ENCODE measurements at regions not wholly inside any gene's neighbourhood (a gene's known extent, or its start where the extent isn't known, plus 50 kb on each side); places are given as distances from the start of the nearest gene placed in this dataset.

- H3K36me3 ChIP-seq (ENCODE audit: control insufficient read depth, low read depth, low read length): no peaks in the 10 kb centered on the region
- peaks cover 49% of the 10 kb centered on the region for H3K27me3 ChIP-seq (ENCODE audit: control insufficient read depth, insufficient read depth, low read length)
- no peak overlapping the region for H3K27ac ChIP-seq (ENCODE audit: low read length)
- H3K4me3 ChIP-seq (ENCODE audit: low read length): no peak overlapping the region
- H3K4me1 ChIP-seq (ENCODE audit: control insufficient read depth, low read depth, low read length): peaks cover 23% of the 10 kb centered on the region
- no peak overlapping the region for H3K9ac ChIP-seq (ENCODE audit: low read length)
- H3K9me3 ChIP-seq (ENCODE audit: control insufficient read depth, low read depth, low read length): no peaks in the 10 kb centered on the region
These were observed 189.3 kb downstream of the OPA1 start for GRCh38 chr3:193782276-193782647.

GRCh38 chr3:193782747-193783146, 189.7 kb downstream of the OPA1 start:
- Histone ChIP-seq H3K9me3 (ENCODE audit: control insufficient read depth, low read depth, low read length) (no peaks in the 10 kb centered on the region), H3K4me3 (ENCODE audit: low read length) (no peak overlapping the region), H3K27me3 (ENCODE audit: control insufficient read depth, insufficient read depth, low read length) (peaks cover 49% of the 10 kb centered on the region), H3K27ac (ENCODE audit: low read length) (no peak overlapping the region), H3K4me1 (ENCODE audit: control insufficient read depth, low read depth, low read length) (peaks cover 19% of the 10 kb centered on the region), H3K9ac (ENCODE audit: low read length) (no peak overlapping the region), H3K36me3 (ENCODE audit: control insufficient read depth, low read depth, low read length) (no peaks in the 10 kb centered on the region)

- no peaks in the 10 kb centered on the region for H3K9me3 ChIP-seq (ENCODE audit: control insufficient read depth, low read depth, low read length)
- peaks cover 20% of the 10 kb centered on the region for H3K4me1 ChIP-seq (ENCODE audit: control insufficient read depth, low read depth, low read length)
- H3K27me3 ChIP-seq (ENCODE audit: control insufficient read depth, insufficient read depth, low read length): peaks cover 48% of the 10 kb centered on the region
- no peak overlapping the region for H3K9ac ChIP-seq (ENCODE audit: low read length)
- H3K36me3 ChIP-seq (ENCODE audit: control insufficient read depth, low read depth, low read length): no peaks in the 10 kb centered on the region
- H3K4me3 ChIP-seq (ENCODE audit: low read length): no peak overlapping the region
- no peak overlapping the region for H3K27ac ChIP-seq (ENCODE audit: low read length)
These were observed 190.3 kb downstream of the OPA1 start for GRCh38 chr3:193783166-193783896.

- no peak overlapping the region for H3K27ac ChIP-seq (ENCODE audit: low read length)
- no peak overlapping the region for H3K9ac ChIP-seq (ENCODE audit: low read length)
- peaks cover 27% of the 10 kb centered on the region for H3K4me1 ChIP-seq (ENCODE audit: control insufficient read depth, low read depth, low read length)
- no peaks in the 10 kb centered on the region for H3K36me3 ChIP-seq (ENCODE audit: control insufficient read depth, low read depth, low read length)
- H3K27me3 ChIP-seq (ENCODE audit: control insufficient read depth, insufficient read depth, low read length): peaks cover 43% of the 10 kb centered on the region
- H3K4me3 ChIP-seq (ENCODE audit: low read length): no peak overlapping the region
- no peaks in the 10 kb centered on the region for H3K9me3 ChIP-seq (ENCODE audit: control insufficient read depth, low read depth, low read length)
These were observed 191.8 kb downstream of the OPA1 start for GRCh38 chr3:193784822-193785221.

GRCh38 chr3:193787496-193787870, 194.5 kb downstream of the OPA1 start:
- Histone ChIP-seq H3K9me3 (ENCODE audit: control insufficient read depth, low read depth, low read length) (no peaks in the 10 kb centered on the region), H3K9ac (ENCODE audit: low read length) (no peak overlapping the region), H3K36me3 (ENCODE audit: control insufficient read depth, low read depth, low read length) (no peaks in the 10 kb centered on the region), H3K27me3 (ENCODE audit: control insufficient read depth, insufficient read depth, low read length) (peaks cover 37% of the 10 kb centered on the region), H3K27ac (ENCODE audit: low read length) (no peak overlapping the region), H3K4me3 (ENCODE audit: low read length) (no peak overlapping the region), H3K4me1 (ENCODE audit: control insufficient read depth, low read depth, low read length) (peaks cover 26% of the 10 kb centered on the region)

- H3K27me3 ChIP-seq (ENCODE audit: control insufficient read depth, insufficient read depth, low read length): peaks cover 28% of the 10 kb centered on the region
- peaks cover 24% of the 10 kb centered on the region for H3K4me1 ChIP-seq (ENCODE audit: control insufficient read depth, low read depth, low read length)
- no peaks in the 10 kb centered on the region for H3K36me3 ChIP-seq (ENCODE audit: control insufficient read depth, low read depth, low read length)
- no peak overlapping the region for H3K4me3 ChIP-seq (ENCODE audit: low read length)
- no peak overlapping the region for H3K27ac ChIP-seq (ENCODE audit: low read length)
- H3K9ac ChIP-seq (ENCODE audit: low read length): no peak overlapping the region
- H3K9me3 ChIP-seq (ENCODE audit: control insufficient read depth, low read depth, low read length): no peaks in the 10 kb centered on the region
These were observed 195.4 kb downstream of the OPA1 start for GRCh38 chr3:193788189-193788991.

- H3K9ac ChIP-seq (ENCODE audit: low read length): no peak overlapping the region
- H3K36me3 ChIP-seq (ENCODE audit: control insufficient read depth, low read depth, low read length): no peaks in the 10 kb centered on the region
- peaks cover 25% of the 10 kb centered on the region for H3K27me3 ChIP-seq (ENCODE audit: control insufficient read depth, insufficient read depth, low read length)
- no peaks in the 10 kb centered on the region for H3K9me3 ChIP-seq (ENCODE audit: control insufficient read depth, low read depth, low read length)
- H3K27ac ChIP-seq (ENCODE audit: low read length): no peak overlapping the region
- no peak overlapping the region for H3K4me3 ChIP-seq (ENCODE audit: low read length)
- peaks cover 24% of the 10 kb centered on the region for H3K4me1 ChIP-seq (ENCODE audit: control insufficient read depth, low read depth, low read length)
These were observed 196.4 kb downstream of the OPA1 start for GRCh38 chr3:193789455-193789854.

- H3K4me3 ChIP-seq (ENCODE audit: low read length): no peak overlapping the region
- H3K36me3 ChIP-seq (ENCODE audit: control insufficient read depth, low read depth, low read length): no peaks in the 10 kb centered on the region
- H3K9me3 ChIP-seq (ENCODE audit: control insufficient read depth, low read depth, low read length): no peaks in the 10 kb centered on the region
- peaks cover 20% of the 10 kb centered on the region for H3K27me3 ChIP-seq (ENCODE audit: control insufficient read depth, insufficient read depth, low read length)
- no peak overlapping the region for H3K27ac ChIP-seq (ENCODE audit: low read length)
- no peak overlapping the region for H3K9ac ChIP-seq (ENCODE audit: low read length)
- H3K4me1 ChIP-seq (ENCODE audit: control insufficient read depth, low read depth, low read length): peaks cover 24% of the 10 kb centered on the region
These were observed 197.3 kb downstream of the OPA1 start for GRCh38 chr3:193790086-193790990.

- peaks cover 20% of the 10 kb centered on the region for H3K27me3 ChIP-seq (ENCODE audit: control insufficient read depth, insufficient read depth, low read length)
- H3K9me3 ChIP-seq (ENCODE audit: control insufficient read depth, low read depth, low read length): no peaks in the 10 kb centered on the region
- no peak overlapping the region for H3K27ac ChIP-seq (ENCODE audit: low read length)
- no peak overlapping the region for H3K4me3 ChIP-seq (ENCODE audit: low read length)
- H3K9ac ChIP-seq (ENCODE audit: low read length): no peak overlapping the region
- H3K36me3 ChIP-seq (ENCODE audit: control insufficient read depth, low read depth, low read length): no peaks in the 10 kb centered on the region
- H3K4me1 ChIP-seq (ENCODE audit: control insufficient read depth, low read depth, low read length): peaks cover 24% of the 10 kb centered on the region
These were observed 198.3 kb downstream of the OPA1 start for GRCh38 chr3:193791041-193792032.

GRCh38 chr3:193793123-193793522, 200.1 kb downstream of the OPA1 start:
- H3K36me3 ChIP-seq (ENCODE audit: control insufficient read depth, low read depth, low read length): no peaks in the 10 kb centered on the region
- H3K4me3 ChIP-seq (ENCODE audit: low read length): no peak overlapping the region
- H3K27me3 ChIP-seq (ENCODE audit: control insufficient read depth, insufficient read depth, low read length): peaks cover 11% of the 10 kb centered on the region
- H3K4me1 ChIP-seq (ENCODE audit: control insufficient read depth, low read depth, low read length): peaks cover 24% of the 10 kb centered on the region
- no peak overlapping the region for H3K27ac ChIP-seq (ENCODE audit: low read length)
- no peaks in the 10 kb centered on the region for H3K9me3 ChIP-seq (ENCODE audit: control insufficient read depth, low read depth, low read length)
- H3K9ac ChIP-seq (ENCODE audit: low read length): no peak overlapping the region
